Stomach (tissue), 8 donors: ENCODE measurements at regions not wholly inside any gene's neighbourhood (a gene's known extent, or its start where the extent isn't known, plus 50 kb on each side); places are given as distances from the start of the nearest gene placed in this dataset.

Experiments used
- DNase-seq, 2 donors: peaks; one replicate each; pipeline versions ENCODE4 v3.0.0 to v3.0.0-alpha.2; 2013 to 2019
- H3K27ac ChIP-seq, 5 donors: fragments of 200-600 bp in 4 of 5; sonication (generic) in 4 of 5; one replicate each; pipeline ENCODE4 v1.5.1; 2013 to 2019; ENCODE audit warnings: mild to moderate bottlenecking in 1 of 5, moderate library complexity in 1 of 5
- H3K27me3 ChIP-seq, 3 donors: fragments of 200-600 bp; sonication (generic); one replicate each; pipeline ENCODE4 v1.5.1; 2017 to 2019; ENCODE audit warnings: mixed run types in 1 of 3
- H3K36me3 ChIP-seq, 4 donors: fragments of 200-600 bp; sonication (generic); 1 replicate in 3 of 4; 2 replicates in 1 of 4; pipeline ENCODE4 v1.5.1; 2016 to 2019
- H3K4me1 ChIP-seq, 4 donors: fragments of 200-600 bp; sonication (generic); one replicate each; pipeline ENCODE4 v1.5.1; 2016 to 2019
- H3K4me3 ChIP-seq, 4 donors: fragments of 200-600 bp; sonication (generic) in 3 of 4; one replicate each; pipeline ENCODE4 v1.5.1; 2016 to 2019; ENCODE audit warnings: mild to moderate bottlenecking in 1 of 4
- H3K9me3 ChIP-seq, 4 donors: fragments of 200-600 bp; sonication (generic); one replicate each; pipeline ENCODE4 v1.5.1; 2016 to 2019
- EP300 ChIP-seq: sonication (generic); formaldehyde crosslinking; IDR thresholded peaks from one replicate; pipeline ENCODE4 v1.6.1; 2017; ENCODE audit warnings: antibody characterized with exemption
- POLR2A ChIP-seq, 4 donors: fragments of 450-650 bp; IDR thresholded peaks; one replicate each; pipeline ENCODE4 v1.6.1; 2016; ENCODE audit warnings: antibody characterized with exemption in 4 of 4, control low read depth in 2 of 4, mild to moderate bottlenecking in 1 of 4, moderate library complexity in 1 of 4
- POLR2AphosphoS5 ChIP-seq, 3 donors: sonication (generic); formaldehyde crosslinking; IDR thresholded peaks; one replicate each; pipeline ENCODE4 v1.6.1; 2016; ENCODE audit warnings: antibody characterized with exemption in 3 of 3
- WGBS, 5 donors: extraction: QIAGEN DNeasy Blood & Tissue Kit in 3 of 5; methylation state at CpG; one replicate each; pipeline versions ENCODE4 v1.1.5 to v1.1.7; 2013 to 2018; 5-methylcytosine and 5-hydroxymethylcytosine counted together
- intact Hi-C: fragments of 100-400 bp; cut with DNase I; formaldehyde crosslinking; loops from one replicate; pipeline ENCODE4 v1.15.1; 2023; ENCODE audit warnings: low total_unique reads
- TF ChIP-seq, protein P1 (sequence below), 7 experiments: fragments of 450-650 bp in 4 of 7; fragments of 200-600 bp in 3 of 7; sonication (generic) in 3 of 7; IDR thresholded peaks; one replicate each; pipeline ENCODE4 v1.5.1; 2016 to 2019; ENCODE audit warnings: antibody characterized with exemption in 7 of 7, control low read depth in 2 of 7, mild to moderate bottlenecking in 1 of 7
- donor health status: healthy with polysubstance abuse.
- donor health status: Bipolar disorder and iron deficiency.
- donor health status: healthy.

DNA sequence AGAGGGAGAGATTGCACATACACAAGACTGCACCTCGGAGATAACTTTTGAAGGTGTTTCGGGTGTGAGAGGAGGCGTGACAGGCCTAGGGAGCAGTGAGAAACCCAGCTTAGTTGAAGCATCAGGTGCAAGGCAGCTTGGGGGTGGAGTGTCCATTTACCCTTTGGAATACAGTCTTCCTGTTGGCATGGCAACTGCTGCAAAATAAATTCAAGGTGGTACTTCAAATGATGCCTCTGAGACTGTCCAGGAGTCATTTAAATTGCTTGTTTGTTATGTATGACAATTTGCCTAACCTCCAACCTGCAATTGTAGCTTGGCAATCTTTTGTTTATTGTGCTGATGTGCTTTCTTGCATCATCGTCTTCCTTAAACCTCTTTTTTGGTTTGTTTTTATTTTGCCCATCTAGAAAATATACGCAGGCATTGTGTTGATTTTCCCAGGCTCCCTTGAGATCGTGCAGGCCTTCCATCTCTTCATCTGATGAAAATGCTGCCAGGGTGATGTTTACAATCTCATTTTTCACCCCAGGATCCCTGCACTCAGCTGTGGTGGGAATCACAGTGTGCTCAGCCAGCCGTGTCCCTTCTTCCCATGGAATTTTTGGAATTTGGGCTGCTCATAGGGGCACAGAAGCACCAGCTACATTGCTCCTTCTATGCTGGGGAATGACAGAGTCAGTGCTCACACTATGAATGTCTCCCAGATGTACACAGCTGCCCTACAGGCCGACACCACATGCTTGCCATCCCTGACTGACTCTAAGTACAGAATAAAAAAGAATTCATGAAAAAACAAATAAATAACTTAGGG lies 583.1 kb upstream of the CFAP20DC start:
- 62 to 76% (median 70%) methylated on average over 8 of the region's 8 CpGs for WGBS, 5 donors
- intact Hi-C loops = no loop called here
- peak overlapping the region in 1 of 5 donors; percentile 22 for H3K27ac ChIP-seq

DNA sequence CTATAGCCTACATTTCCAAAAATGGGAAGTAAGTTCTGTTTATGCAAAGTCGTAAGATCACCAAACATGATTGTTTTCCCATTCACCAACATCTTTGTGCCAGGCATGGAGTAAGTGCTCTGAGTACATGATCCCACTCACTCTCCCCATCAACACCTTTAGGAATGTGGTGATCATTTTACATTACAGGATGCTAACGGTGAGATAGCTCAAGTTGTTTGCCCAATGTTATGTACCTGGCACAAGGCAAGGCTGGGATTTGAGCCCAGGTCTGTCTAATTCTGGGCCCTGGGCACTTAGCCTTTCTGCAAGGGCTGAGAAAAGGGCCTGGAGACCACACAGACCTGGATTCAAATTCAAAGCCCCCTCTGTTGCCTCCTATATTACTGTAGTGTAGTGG lies 581.7 kb upstream of the CFAP20DC start:
- no peak for DNase-seq
- 57 to 77% (median 66%) methylated on average over 2 of the region's 2 CpGs for WGBS, 5 donors
- intact Hi-C loops = no loop called here
- Histone ChIP-seq H3K4me1 (peaks cover 0 to 20% (median 6%) of the 10 kb centered on the region in 4 donors), H3K4me3 (no peak overlapping the region), H3K36me3 (no peaks in the 10 kb centered on the region), H3K27me3 (no peaks in the 10 kb centered on the region), H3K27ac (no peak overlapping the region), H3K9me3 (no peaks in the 10 kb centered on the region)
- TF ChIP-seq POLR2A (IDR thresholded peaks at IDR 0.05) (no peak), EP300 (no peak), POLR2AphosphoS5 (IDR thresholded peaks at IDR 0.05) (no peak)
- TF ChIP-seq, protein P1, sequence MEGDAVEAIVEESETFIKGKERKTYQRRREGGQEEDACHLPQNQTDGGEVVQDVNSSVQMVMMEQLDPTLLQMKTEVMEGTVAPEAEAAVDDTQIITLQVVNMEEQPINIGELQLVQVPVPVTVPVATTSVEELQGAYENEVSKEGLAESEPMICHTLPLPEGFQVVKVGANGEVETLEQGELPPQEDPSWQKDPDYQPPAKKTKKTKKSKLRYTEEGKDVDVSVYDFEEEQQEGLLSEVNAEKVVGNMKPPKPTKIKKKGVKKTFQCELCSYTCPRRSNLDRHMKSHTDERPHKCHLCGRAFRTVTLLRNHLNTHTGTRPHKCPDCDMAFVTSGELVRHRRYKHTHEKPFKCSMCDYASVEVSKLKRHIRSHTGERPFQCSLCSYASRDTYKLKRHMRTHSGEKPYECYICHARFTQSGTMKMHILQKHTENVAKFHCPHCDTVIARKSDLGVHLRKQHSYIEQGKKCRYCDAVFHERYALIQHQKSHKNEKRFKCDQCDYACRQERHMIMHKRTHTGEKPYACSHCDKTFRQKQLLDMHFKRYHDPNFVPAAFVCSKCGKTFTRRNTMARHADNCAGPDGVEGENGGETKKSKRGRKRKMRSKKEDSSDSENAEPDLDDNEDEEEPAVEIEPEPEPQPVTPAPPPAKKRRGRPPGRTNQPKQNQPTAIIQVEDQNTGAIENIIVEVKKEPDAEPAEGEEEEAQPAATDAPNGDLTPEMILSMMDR (IDR thresholded peaks at IDR 0.05) = no peak

More for the DNA sequence above, 583.1 kb upstream of the CFAP20DC start:
- peak in 1 of 2 donors; percentile 43 for DNase-seq
- Histone ChIP-seq H3K36me3 (no peaks in the 10 kb centered on the region), H3K4me1 (peaks cover 0 to 20% (median 6%) of the 10 kb centered on the region in 4 donors), H3K27me3 (no peaks in the 10 kb centered on the region), H3K4me3 (no peak overlapping the region), H3K9me3 (no peaks in the 10 kb centered on the region)
- TF ChIP-seq, protein P1 (IDR thresholded peaks at IDR 0.05) = no peak
- TF ChIP-seq POLR2AphosphoS5 (IDR thresholded peaks at IDR 0.05) (no peak), POLR2A (IDR thresholded peaks at IDR 0.05) (no peak), EP300 (no peak)

DNA sequence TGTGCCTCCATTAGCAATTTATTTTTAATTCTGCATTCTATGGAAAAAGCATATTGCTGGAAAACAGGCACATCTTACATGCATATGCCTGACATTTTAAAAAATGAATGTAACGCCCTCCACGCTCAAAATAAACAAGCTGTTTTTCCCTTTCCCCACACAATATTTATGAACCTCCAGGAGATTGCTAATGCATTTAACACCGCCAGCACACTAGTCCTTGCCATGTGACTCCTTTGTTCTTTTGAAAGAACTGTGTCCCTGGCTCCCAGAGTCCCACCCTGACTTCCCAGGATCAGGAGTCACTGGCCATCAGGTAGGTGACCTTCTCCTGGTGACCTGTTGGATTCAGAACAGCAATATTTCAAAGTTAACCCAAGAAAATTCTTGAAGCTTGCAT lies 571.2 kb upstream of the CFAP20DC start:
- intact Hi-C loops = no loop called here
- no peak overlapping the region for H3K27ac ChIP-seq
- peaks cover 0 to 7% (median 3%) of the 10 kb centered on the region in 4 donors for H3K4me1 ChIP-seq
- H3K27me3 ChIP-seq = no peaks in the 10 kb centered on the region
- H3K9me3 ChIP-seq = no peaks in the 10 kb centered on the region
- no peak overlapping the region for H3K4me3 ChIP-seq
- no peaks in the 10 kb centered on the region for H3K36me3 ChIP-seq
- no peak for DNase-seq
- 25 to 62% (median 36%) methylated on average over 3 of the region's 3 CpGs for WGBS, 5 donors
- TF ChIP-seq, protein P1 (IDR thresholded peaks at IDR 0.05) = no peak
- TF ChIP-seq POLR2AphosphoS5 (IDR thresholded peaks at IDR 0.05) = no peak
- no peak for TF ChIP-seq EP300
- no peak for TF ChIP-seq POLR2A (IDR thresholded peaks at IDR 0.05)

DNA sequence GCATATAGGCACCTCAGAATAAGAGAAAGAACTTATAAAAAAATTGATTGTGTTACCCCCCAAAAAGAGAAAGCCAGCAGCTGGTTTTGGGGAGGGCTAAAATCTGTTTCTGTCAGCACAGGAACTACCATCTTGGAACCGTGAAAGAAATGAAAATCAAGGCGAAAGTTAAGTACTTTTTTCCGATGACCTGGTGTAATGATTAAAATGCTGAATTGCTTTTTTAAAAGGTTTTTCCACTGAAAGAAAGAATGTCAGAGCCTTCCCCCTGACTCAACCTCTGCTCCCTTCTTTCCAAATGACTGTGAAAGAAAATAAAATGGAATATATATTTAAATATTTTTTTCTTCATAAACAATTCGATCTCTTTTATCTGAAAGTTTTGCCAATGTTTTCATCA lies 570.5 kb upstream of the CFAP20DC start:
- no peaks in the 10 kb centered on the region for H3K36me3 ChIP-seq
- H3K4me1 ChIP-seq = peaks cover 0 to 7% (median 3%) of the 10 kb centered on the region in 4 donors
- WGBS, 5 donors = 69 to 82% (median 81%) methylated on average over 4 of the region's 4 CpGs
- no peak overlapping the region for H3K27ac ChIP-seq
- no peak overlapping the region for H3K4me3 ChIP-seq
- no peaks in the 10 kb centered on the region for H3K9me3 ChIP-seq
- no peak for TF ChIP-seq POLR2AphosphoS5 (IDR thresholded peaks at IDR 0.05)
- H3K27me3 ChIP-seq = no peaks in the 10 kb centered on the region
- intact Hi-C loops = no loop called here
- DNase-seq = no peak

DNA sequence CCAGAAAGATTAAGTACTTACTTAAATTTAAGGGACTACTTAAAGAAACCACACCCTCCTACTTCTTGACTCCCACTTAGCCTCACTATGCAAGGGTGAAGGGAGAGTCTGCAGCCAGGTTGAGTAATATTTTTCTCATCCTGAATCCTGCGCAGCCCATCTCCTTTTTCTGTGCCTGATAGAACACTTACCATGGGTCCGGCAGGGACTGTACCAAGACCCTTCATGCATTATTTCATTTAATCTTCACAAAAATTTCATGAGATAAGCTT lies 562.6 kb upstream of the CFAP20DC start:
- TF ChIP-seq POLR2AphosphoS5 (IDR thresholded peaks at IDR 0.05) = no peak
- TF ChIP-seq, protein P1 (IDR thresholded peaks at IDR 0.05) = no peak
- no peak for TF ChIP-seq POLR2A (IDR thresholded peaks at IDR 0.05)
- TF ChIP-seq EP300 = no peak
- no peak for DNase-seq
- no peak overlapping the region for H3K27ac ChIP-seq
- intact Hi-C loops = no loop called here
- H3K27me3 ChIP-seq = no peaks in the 10 kb centered on the region
- H3K4me1 ChIP-seq = no peaks in the 10 kb centered on the region
- 96 to 100% (median 98%) methylated on average over 2 of the region's 2 CpGs for WGBS, 5 donors
- peaks cover 0 to 9% (median 0%) of the 10 kb centered on the region in 4 donors for H3K9me3 ChIP-seq
- no peak overlapping the region for H3K4me3 ChIP-seq
- no peaks in the 10 kb centered on the region for H3K36me3 ChIP-seq
